ENCODE measurements at regions not wholly inside any gene's neighbourhood (a gene's known extent, or its start where the extent isn't known, plus 50 kb on each side); places are given as distances from the start of the nearest gene placed in this dataset.

DNA sequence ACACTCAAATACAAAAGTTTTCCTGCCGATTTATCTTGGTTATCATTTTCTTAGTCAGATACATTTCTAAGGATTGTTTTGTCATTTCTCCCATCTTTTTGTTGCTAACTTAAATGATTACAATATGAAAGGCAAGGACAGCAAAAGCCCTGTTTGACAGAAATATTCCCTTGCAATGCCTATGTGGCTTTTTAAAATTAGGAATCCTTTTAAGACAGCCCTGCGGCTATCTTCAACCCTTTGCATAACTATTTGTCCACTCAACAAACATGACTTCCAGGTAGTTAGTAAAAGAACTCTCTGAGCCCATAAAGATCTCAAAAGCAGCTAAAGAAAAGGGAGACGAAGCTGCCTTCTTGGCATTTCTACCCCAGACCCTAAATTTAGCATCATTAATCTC lies 179.7 kb upstream of the CDH20 start:
- DNase-seq (ENCODE audit: low read depth in 2 of 2): no peak
- Histone ChIP-seq H3K9me3 (ENCODE audit: control insufficient read depth, insufficient read depth, low read depth, low read length) (no peaks in the 10 kb centered on the region), H3K27ac (ENCODE audit: insufficient read depth, low read length) (no peak overlapping the region), H3K4me3 (replicated peaks in 1 of 4; ENCODE audit: control extremely low read depth in 1 of 4, insufficient read depth in 1 of 4, low read depth in 3 of 4, low read length in 4 of 4) (no peak overlapping the region), H2AFZ (ENCODE audit: low read length) (no peak overlapping the region), H3K4me1 (ENCODE audit: control insufficient read depth, extremely low read depth, insufficient read depth, low read length) (no peaks in the 10 kb centered on the region), H3K27me3 (ENCODE audit: control insufficient read depth, insufficient read depth, low read length) (no peaks in the 10 kb centered on the region), H3K4me2 (ENCODE audit: extremely low read depth, insufficient read depth, low read length) (no peak overlapping the region), H3K79me2 (ENCODE audit: control insufficient read depth, insufficient read depth, low read length) (no peaks in the 10 kb centered on the region), H3K9ac (ENCODE audit: insufficient read depth, low read length) (no peak overlapping the region), H3K36me3 (ENCODE audit: control insufficient read depth, insufficient read depth, low read length) (no peaks in the 10 kb centered on the region), H4K20me1 (ENCODE audit: control insufficient read depth, extremely low read depth, insufficient read depth, low read length) (no peaks in the 10 kb centered on the region)
- TF ChIP-seq, protein P1, sequence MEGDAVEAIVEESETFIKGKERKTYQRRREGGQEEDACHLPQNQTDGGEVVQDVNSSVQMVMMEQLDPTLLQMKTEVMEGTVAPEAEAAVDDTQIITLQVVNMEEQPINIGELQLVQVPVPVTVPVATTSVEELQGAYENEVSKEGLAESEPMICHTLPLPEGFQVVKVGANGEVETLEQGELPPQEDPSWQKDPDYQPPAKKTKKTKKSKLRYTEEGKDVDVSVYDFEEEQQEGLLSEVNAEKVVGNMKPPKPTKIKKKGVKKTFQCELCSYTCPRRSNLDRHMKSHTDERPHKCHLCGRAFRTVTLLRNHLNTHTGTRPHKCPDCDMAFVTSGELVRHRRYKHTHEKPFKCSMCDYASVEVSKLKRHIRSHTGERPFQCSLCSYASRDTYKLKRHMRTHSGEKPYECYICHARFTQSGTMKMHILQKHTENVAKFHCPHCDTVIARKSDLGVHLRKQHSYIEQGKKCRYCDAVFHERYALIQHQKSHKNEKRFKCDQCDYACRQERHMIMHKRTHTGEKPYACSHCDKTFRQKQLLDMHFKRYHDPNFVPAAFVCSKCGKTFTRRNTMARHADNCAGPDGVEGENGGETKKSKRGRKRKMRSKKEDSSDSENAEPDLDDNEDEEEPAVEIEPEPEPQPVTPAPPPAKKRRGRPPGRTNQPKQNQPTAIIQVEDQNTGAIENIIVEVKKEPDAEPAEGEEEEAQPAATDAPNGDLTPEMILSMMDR (conservative IDR thresholded peaks at IDR 0.05 in 1 of 2, IDR thresholded peaks at IDR 0.05 in 1 of 2; ENCODE audit: low read depth in 1 of 2, low read length in 2 of 2): no peak
- no peak for TF ChIP-seq EZH2 (IDR thresholded peaks at IDR 0.05; ENCODE audit: low read length, missing control alignments)

DNA sequence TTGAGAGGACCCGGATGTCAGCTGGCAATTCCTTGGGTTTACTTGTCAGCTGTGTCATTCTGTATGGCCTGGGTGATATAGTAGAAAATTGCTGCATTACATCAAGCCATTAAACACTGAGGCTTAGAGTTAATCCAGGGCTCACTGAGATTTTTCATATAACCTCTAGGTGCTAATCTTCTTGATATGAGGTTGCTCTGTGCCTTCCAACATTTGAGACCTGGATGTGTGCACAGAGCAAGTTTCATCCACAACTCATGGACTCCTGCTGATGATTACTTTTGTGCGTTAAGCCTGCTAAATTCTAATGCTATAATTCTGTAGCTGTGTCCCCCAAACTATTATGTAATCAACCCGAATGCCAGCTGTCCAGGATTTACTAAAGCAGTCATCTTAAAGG lies 178.4 kb upstream of the CDH20 start:
- H3K27ac ChIP-seq (ENCODE audit: insufficient read depth, low read length): no peak overlapping the region
- H3K4me1 ChIP-seq (ENCODE audit: control insufficient read depth, extremely low read depth, insufficient read depth, low read length): no peaks in the 10 kb centered on the region
- TF ChIP-seq EZH2 (IDR thresholded peaks at IDR 0.05; ENCODE audit: low read length, missing control alignments): no peak
- TF ChIP-seq, protein P1 (conservative IDR thresholded peaks at IDR 0.05 in 1 of 2, IDR thresholded peaks at IDR 0.05 in 1 of 2; ENCODE audit: low read depth in 1 of 2, low read length in 2 of 2): no peak
- no peak overlapping the region for H3K9ac ChIP-seq (ENCODE audit: insufficient read depth, low read length)
- DNase-seq (ENCODE audit: low read depth in 2 of 2): no peak
- H3K27me3 ChIP-seq (ENCODE audit: control insufficient read depth, insufficient read depth, low read length): no peaks in the 10 kb centered on the region
- H3K36me3 ChIP-seq (ENCODE audit: control insufficient read depth, insufficient read depth, low read length): no peaks in the 10 kb centered on the region
- no peaks in the 10 kb centered on the region for H4K20me1 ChIP-seq (ENCODE audit: control insufficient read depth, extremely low read depth, insufficient read depth, low read length)
- no peak overlapping the region for H3K4me3 ChIP-seq (replicated peaks in 1 of 4; ENCODE audit: control extremely low read depth in 1 of 4, insufficient read depth in 1 of 4, low read depth in 3 of 4, low read length in 4 of 4)
- no peaks in the 10 kb centered on the region for H3K79me2 ChIP-seq (ENCODE audit: control insufficient read depth, insufficient read depth, low read length)
- no peak overlapping the region for H2AFZ ChIP-seq (ENCODE audit: low read length)
- H3K4me2 ChIP-seq (ENCODE audit: extremely low read depth, insufficient read depth, low read length): no peak overlapping the region
- no peaks in the 10 kb centered on the region for H3K9me3 ChIP-seq (ENCODE audit: control insufficient read depth, insufficient read depth, low read depth, low read length)

DNA sequence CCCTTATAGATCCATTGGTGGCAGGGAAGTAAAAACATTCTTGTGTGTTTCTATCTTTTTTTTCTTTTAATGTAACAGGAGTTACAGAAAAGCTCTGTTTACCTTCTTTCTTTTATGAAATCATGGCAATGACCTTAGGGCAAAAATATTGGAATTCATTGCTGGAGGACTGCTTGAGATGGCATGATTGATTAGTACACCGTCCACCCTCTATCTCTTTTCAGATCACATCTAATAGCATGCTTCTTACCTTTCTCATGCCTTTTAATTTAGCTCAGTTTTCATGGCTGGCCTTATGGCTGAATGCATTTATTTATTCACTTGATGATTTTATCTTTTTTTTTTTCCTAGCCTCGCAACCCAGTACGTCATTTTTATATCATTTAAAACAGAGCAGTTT lies 177.6 kb upstream of the CDH20 start:
- no peaks in the 10 kb centered on the region for H4K20me1 ChIP-seq (ENCODE audit: control insufficient read depth, extremely low read depth, insufficient read depth, low read length)
- H3K4me1 ChIP-seq (ENCODE audit: control insufficient read depth, extremely low read depth, insufficient read depth, low read length): no peaks in the 10 kb centered on the region
- H3K79me2 ChIP-seq (ENCODE audit: control insufficient read depth, insufficient read depth, low read length): no peaks in the 10 kb centered on the region
- H3K27ac ChIP-seq (ENCODE audit: insufficient read depth, low read length): no peak overlapping the region
- TF ChIP-seq, protein P1 (conservative IDR thresholded peaks at IDR 0.05 in 1 of 2, IDR thresholded peaks at IDR 0.05 in 1 of 2; ENCODE audit: low read depth in 1 of 2, low read length in 2 of 2): no peak
- no peak for TF ChIP-seq EZH2 (IDR thresholded peaks at IDR 0.05; ENCODE audit: low read length, missing control alignments)
- no peak overlapping the region for H3K4me2 ChIP-seq (ENCODE audit: extremely low read depth, insufficient read depth, low read length)
- H3K27me3 ChIP-seq (ENCODE audit: control insufficient read depth, insufficient read depth, low read length): no peaks in the 10 kb centered on the region
- H3K9me3 ChIP-seq (ENCODE audit: control insufficient read depth, insufficient read depth, low read depth, low read length): no peaks in the 10 kb centered on the region
- H3K4me3 ChIP-seq (replicated peaks in 1 of 4; ENCODE audit: control extremely low read depth in 1 of 4, insufficient read depth in 1 of 4, low read depth in 3 of 4, low read length in 4 of 4): no peak overlapping the region
- H2AFZ ChIP-seq (ENCODE audit: low read length): no peak overlapping the region
- DNase-seq (ENCODE audit: low read depth in 2 of 2): no peak
- H3K36me3 ChIP-seq (ENCODE audit: control insufficient read depth, insufficient read depth, low read length): no peaks in the 10 kb centered on the region
- H3K9ac ChIP-seq (ENCODE audit: insufficient read depth, low read length): no peak overlapping the region

Data from fibroblast of lung (primary cell).